Endothelial cell of umbilical vein (primary cell): ENCODE measurements at regions not wholly inside any gene's neighbourhood (a gene's known extent, or its start where the extent isn't known, plus 50 kb on each side); places are given as distances from the start of the nearest gene placed in this dataset.

Experiments
- BruUV-seq: library from RNA; stranded (reverse); fragments of 400-500 nt; replicated peaks from 2 replicates; lab custom pipeline; 2021; lab: Mats Ljungman, UMichigan
- CTCF ChIA-PET: fragments of 300-600, 350-600 bp; sonication (Branson Sonifier 250); formaldehyde crosslinking; loops from one replicate; lab custom pipeline; 2021; ENCODE audit warnings: antibody characterized with exemption, inconsistent platforms; lab: Charles Lee
- POLR2A ChIA-PET: fragments of 300-600, 350-600 bp; sonication (Branson Sonifier 250); formaldehyde crosslinking; loops from one replicate; lab custom pipeline; 2021; ENCODE audit warnings: antibody characterized with exemption, inconsistent platforms; lab: Charles Lee
- DNase-seq: peaks from one replicate; pipeline ENCODE4 v3.0.0-alpha.2; 2011; ENCODE audit warnings: low read depth, low spot score
- FAIRE-seq: peaks from 2 replicates; lab custom pipeline; 2011; peaks lifted over from hg19 to GRCh38; lab: Jason Lieb, UNC
- H2AFZ ChIP-seq: 2 replicates; pipeline ENCODE4 v1.6.0; 2012; ENCODE audit warnings: low read depth, low read length, control low read depth, inconsistent platforms
- H3K27ac ChIP-seq: 2 replicates; pipeline ENCODE4 v1.5.1; 2011; ENCODE audit warnings: low read depth, mild to moderate bottlenecking, control low read depth, low read length, moderate library complexity; ENCODE audit not compliant: insufficient read depth
- H3K27me3 ChIP-seq, 2 experiments: 2 replicates each; pipeline versions ENCODE4 v1.6.0 to v1.6.1; 2011; ENCODE audit warnings: low read length in 2 of 2, mixed read lengths in 1 of 2; ENCODE audit not compliant: control insufficient read depth in 2 of 2, insufficient read depth in 2 of 2
- H3K36me3 ChIP-seq, 2 experiments: 2 replicates in 1 of 2; 3 replicates in 1 of 2; pipeline ENCODE4 v1.5.1; 2011; ENCODE audit warnings: low read length in 2 of 2, mild to moderate bottlenecking in 1 of 2, moderate library complexity in 1 of 2; ENCODE audit not compliant: control insufficient read depth in 2 of 2, insufficient read depth in 2 of 2; ENCODE audit errors: extremely low read depth in 1 of 2
- H3K4me1 ChIP-seq: 3 replicates; pipeline ENCODE4 v1.5.1; 2011; ENCODE audit warnings: mild to moderate bottlenecking, low read length; ENCODE audit not compliant: control insufficient read depth, insufficient read depth; ENCODE audit errors: extremely low read depth
- H3K4me2 ChIP-seq: 2 replicates; pipeline ENCODE4 v1.6.1; 2011; ENCODE audit warnings: low read length, control low read depth, mixed read lengths; ENCODE audit not compliant: insufficient read depth
- H3K4me3 ChIP-seq, 3 experiments: fragments of 200-600 bp in 1 of 3; sonication (generic), shearing (Covaris generic) in 1 of 3; replicated peaks in 1 of 3; 2 replicates each; pipeline ENCODE4 v1.5.1; 2011 to 2016; ENCODE audit warnings: control low read depth in 3 of 3, low read length in 3 of 3, mild to moderate bottlenecking in 2 of 3, inconsistent platforms in 1 of 3, low read depth in 1 of 3, moderate library complexity in 1 of 3; ENCODE audit not compliant: insufficient read depth in 1 of 3
- H3K79me2 ChIP-seq: 2 replicates; pipeline ENCODE4 v1.6.0; 2012; ENCODE audit warnings: low read length, inconsistent platforms; ENCODE audit not compliant: control insufficient read depth, insufficient read depth
- H3K9ac ChIP-seq: replicated peaks from 2 replicates; pipeline ENCODE3; 2011; ENCODE audit warnings: low read length, control low read depth; ENCODE audit not compliant: insufficient read depth; ENCODE audit errors: extremely low read depth
- H3K9me1 ChIP-seq: replicated peaks from 3 replicates; pipeline ENCODE4 v1.6.0; 2011; ENCODE audit warnings: mild to moderate bottlenecking, low read length; ENCODE audit not compliant: control insufficient read depth, insufficient read depth; ENCODE audit errors: extremely low read depth
- H3K9me3 ChIP-seq: replicated peaks from 2 replicates; pipeline ENCODE4 v1.5.1; 2012; ENCODE audit warnings: low read length, inconsistent platforms; ENCODE audit not compliant: control insufficient read depth, insufficient read depth
- H4K20me1 ChIP-seq: replicated peaks from 2 replicates; pipeline ENCODE3; 2011; ENCODE audit warnings: mild to moderate bottlenecking, low read length; ENCODE audit not compliant: control insufficient read depth, insufficient read depth; ENCODE audit errors: extremely low read depth
- EZH2 ChIP-seq: IDR thresholded peaks from 2 replicates; pipeline ENCODE4 v1.6.1; 2012; ENCODE audit warnings: borderline replicate concordance, low read depth, mild to moderate bottlenecking, moderate library complexity, low read length, inconsistent platforms; ENCODE audit not compliant: severe bottlenecking
- FOS ChIP-seq: IDR thresholded peaks from 2 replicates; pipeline ENCODE4 v1.6.1; 2011; ENCODE audit warnings: mild to moderate bottlenecking, low read length, moderate library complexity, borderline replicate concordance; ENCODE audit not compliant: insufficient read depth
- GATA2 ChIP-seq: IDR thresholded peaks from 2 replicates; pipeline ENCODE4 v1.7.0; 2011; ENCODE audit warnings: low read depth, mild to moderate bottlenecking, moderate library complexity, mixed read lengths, low read length; ENCODE audit not compliant: insufficient read length, insufficient read depth
- JUN ChIP-seq: IDR thresholded peaks from 2 replicates; pipeline ENCODE4 v1.6.1; 2011; ENCODE audit warnings: borderline replicate concordance, low read depth; ENCODE audit not compliant: insufficient read length, insufficient read depth
- MAX ChIP-seq: IDR thresholded peaks from 2 replicates; pipeline ENCODE4 v1.6.1; 2011; ENCODE audit not compliant: insufficient read depth, insufficient read length
- MYC ChIP-seq: IDR thresholded peaks from one replicate; pipeline ENCODE4 v1.6.1; 2011; ENCODE audit warnings: mild to moderate bottlenecking, low read depth, low read length
- POLR2A ChIP-seq: IDR thresholded peaks from 2 replicates; pipeline ENCODE4 v1.6.1; 2012; ENCODE audit warnings: low read depth, mild to moderate bottlenecking, control low read depth, low read length
- POLR2AphosphoS5 ChIP-seq: IDR thresholded peaks from 2 replicates; pipeline ENCODE4 v1.6.1; 2012; ENCODE audit warnings: low read depth, mild to moderate bottlenecking, control low read depth, low read length, moderate library complexity; ENCODE audit not compliant: insufficient read depth
- dilution Hi-C: fragments of 300-500 bp; cut with MboI; formaldehyde crosslinking; loops from one replicate; pipeline ENCODE4 v1.15.0; 2019; ENCODE audit warnings: low sequenced_read_pairs; ENCODE audit not compliant: extremely low pct_ligation_motif_present
- intact Hi-C: fragments of 100-400 bp; cut with micrococcal nuclease; formaldehyde crosslinking; loops from one replicate; pipeline ENCODE4 v1.10.0; 2022
- TF ChIP-seq, protein P1 (sequence below), 2 donors: IDR thresholded peaks; 1 replicate in 1 of 2; 2 replicates in 1 of 2; pipeline ENCODE4 v1.5.1; 2011; ENCODE audit warnings: low read length in 2 of 2, mild to moderate bottlenecking in 2 of 2, moderate library complexity in 2 of 2, control low read depth in 1 of 2, inconsistent platforms in 1 of 2, low read depth in 1 of 2; ENCODE audit not compliant: insufficient read depth in 1 of 2; ENCODE audit errors: extremely low read depth in 1 of 2

DNA sequence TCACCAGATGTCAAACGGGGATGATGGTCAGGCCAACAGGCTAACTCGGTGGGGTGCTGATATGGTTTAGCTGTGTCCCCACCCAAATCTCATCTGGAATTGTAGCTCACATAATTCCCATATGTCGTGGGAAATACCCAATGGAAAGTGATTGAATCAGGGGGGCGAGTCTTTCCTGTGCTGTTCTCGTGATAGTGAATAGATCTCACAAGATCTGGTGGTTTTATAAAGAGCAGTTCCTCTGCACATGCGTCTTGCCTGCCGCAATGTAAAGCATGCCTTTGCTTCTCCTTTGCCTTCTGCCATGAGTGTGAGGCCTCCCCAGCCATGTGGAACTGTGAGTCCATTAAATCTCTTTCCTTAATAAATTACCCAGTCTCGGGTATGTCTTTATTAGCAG is 74.4 kb upstream of the YWHAQ start:
- dilution Hi-C loops = no loop called here
- TF ChIP-seq GATA2 (no peak), MAX (no peak), MYC (no peak), JUN (no peak), EZH2 (no peak), FOS (no peak), POLR2AphosphoS5 (no peak), POLR2A (no peak)
- TF ChIP-seq, protein P1, sequence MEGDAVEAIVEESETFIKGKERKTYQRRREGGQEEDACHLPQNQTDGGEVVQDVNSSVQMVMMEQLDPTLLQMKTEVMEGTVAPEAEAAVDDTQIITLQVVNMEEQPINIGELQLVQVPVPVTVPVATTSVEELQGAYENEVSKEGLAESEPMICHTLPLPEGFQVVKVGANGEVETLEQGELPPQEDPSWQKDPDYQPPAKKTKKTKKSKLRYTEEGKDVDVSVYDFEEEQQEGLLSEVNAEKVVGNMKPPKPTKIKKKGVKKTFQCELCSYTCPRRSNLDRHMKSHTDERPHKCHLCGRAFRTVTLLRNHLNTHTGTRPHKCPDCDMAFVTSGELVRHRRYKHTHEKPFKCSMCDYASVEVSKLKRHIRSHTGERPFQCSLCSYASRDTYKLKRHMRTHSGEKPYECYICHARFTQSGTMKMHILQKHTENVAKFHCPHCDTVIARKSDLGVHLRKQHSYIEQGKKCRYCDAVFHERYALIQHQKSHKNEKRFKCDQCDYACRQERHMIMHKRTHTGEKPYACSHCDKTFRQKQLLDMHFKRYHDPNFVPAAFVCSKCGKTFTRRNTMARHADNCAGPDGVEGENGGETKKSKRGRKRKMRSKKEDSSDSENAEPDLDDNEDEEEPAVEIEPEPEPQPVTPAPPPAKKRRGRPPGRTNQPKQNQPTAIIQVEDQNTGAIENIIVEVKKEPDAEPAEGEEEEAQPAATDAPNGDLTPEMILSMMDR (IDR thresholded peaks at IDR 0.05; ENCODE audit: extremely low read depth in 1 of 2, insufficient read depth in 1 of 2, low read depth in 1 of 2, low read length in 2 of 2) = no peak
- Histone ChIP-seq H3K4me3 (no peak overlapping the region), H3K4me1 (peaks cover 7% of the 10 kb centered on the region), H3K9ac (no peak overlapping the region), H3K36me3 (no peaks in the 10 kb centered on the region), H2AFZ (no peak overlapping the region), H3K27ac (no peak overlapping the region), H3K9me3 (no peaks in the 10 kb centered on the region), H3K4me2 (no peak overlapping the region), H3K9me1 (no peaks in the 10 kb centered on the region), H3K27me3 (peaks cover 0 to 3% of the 10 kb centered on the region in 2 experiments), H4K20me1 (no peaks in the 10 kb centered on the region), H3K79me2 (no peaks in the 10 kb centered on the region)
- no peak for DNase-seq
- POLR2A ChIA-PET = no interaction called here
- CTCF ChIA-PET = interaction anchor here (1.2 kb wide), 1 partner anchor 81 kb away, joined by 3 read pairs; no protein-coding TSS in a partner anchor
- BruUV-seq = no TSS peak
- FAIRE-seq = no peak
- intact Hi-C loops = no loop called here
